AG10803 (cell line): ENCODE measurements at regions not wholly inside any gene's neighbourhood (a gene's known extent, or its start where the extent isn't known, plus 50 kb on each side); places are given as distances from the start of the nearest gene placed in this dataset.

ENCODE experiments used
- DNase-seq: peaks from one replicate; pipeline ENCODE4 v3.0.0; 2010; ENCODE audit warnings: low read depth
- H3K4me3 ChIP-seq: 2 replicates; pipeline ENCODE4 v1.5.1; 2011; ENCODE audit warnings: mild to moderate bottlenecking, low read length, control low read depth
- CTCF ChIP-seq: conservative IDR thresholded peaks from 2 replicates; pipeline ENCODE4 v1.5.1; 2011; ENCODE audit warnings: mild to moderate bottlenecking, low read length, control low read depth, inconsistent platforms

- no peak for TF ChIP-seq CTCF
- no peak overlapping the region for H3K4me3 ChIP-seq
- DNase-seq, result no peak
These were observed 328.9 kb upstream of the MAF start for GRCh38 chr16:79929260-79929965.

GRCh38 chr16:79928142-79928873 lies 327.8 kb upstream of the MAF start:
- no peak for DNase-seq
- no peak for TF ChIP-seq CTCF
- no peak overlapping the region for H3K4me3 ChIP-seq

DNA sequence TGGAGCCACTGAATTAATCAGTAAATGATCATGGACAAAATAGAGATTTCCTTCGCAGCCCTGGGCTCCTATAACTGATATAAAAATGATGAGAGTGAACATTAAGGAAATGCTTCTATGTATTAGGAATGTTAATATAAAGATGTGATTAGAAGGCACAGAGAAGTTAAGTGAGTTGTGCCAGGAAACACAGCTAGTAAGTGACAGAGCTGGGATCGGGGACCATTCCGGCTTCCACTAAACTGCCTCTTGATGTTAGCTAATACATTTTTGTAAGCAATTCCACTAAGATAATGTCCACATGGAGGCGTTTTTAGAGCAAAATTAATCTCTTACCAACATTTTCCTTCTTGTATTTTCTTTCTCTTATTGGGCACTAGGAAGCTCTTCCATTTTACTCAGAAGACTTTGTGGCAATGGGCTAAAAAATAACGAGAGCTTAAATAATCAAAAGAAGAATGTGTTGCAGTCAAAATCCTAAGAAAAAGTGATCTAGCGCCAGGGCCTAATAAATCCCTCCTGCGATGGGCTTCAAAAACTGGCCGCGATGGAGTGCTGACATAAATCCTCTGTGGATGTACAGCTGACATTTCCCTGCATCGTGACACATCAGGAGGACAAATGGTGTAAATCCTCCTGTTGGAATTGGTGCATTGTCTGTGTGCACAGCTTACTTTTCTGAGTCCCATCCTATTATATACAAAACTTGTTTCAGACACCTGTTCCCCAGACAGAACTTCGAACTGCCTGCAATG lies 326.1 kb upstream of the MAF start:
- TF ChIP-seq CTCF, result no peak
- H3K4me3 ChIP-seq, result no peak overlapping the region

DNA sequence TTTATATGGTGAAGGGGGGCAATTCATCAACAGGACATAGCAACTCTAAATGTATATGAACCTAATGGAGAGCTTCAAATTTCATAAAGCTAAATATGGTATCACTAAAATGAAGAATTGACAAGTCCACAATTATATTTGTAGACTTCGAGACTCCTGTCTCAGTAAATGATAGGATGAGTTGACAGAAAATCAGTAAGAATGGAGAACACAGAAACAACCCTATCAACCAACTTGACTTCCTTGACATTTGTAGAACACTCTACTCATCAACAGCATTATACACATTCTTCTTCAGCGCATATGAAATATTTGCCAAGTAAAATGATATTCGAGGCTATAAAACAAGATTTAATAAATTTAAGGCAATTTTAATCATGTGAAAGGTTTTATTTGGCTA lies 322.9 kb upstream of the MAF start:
- no peak overlapping the region for H3K4me3 ChIP-seq
- DNase-seq, result no peak
- no peak for TF ChIP-seq CTCF

More for the DNA sequence above, 326.1 kb upstream of the MAF start:
- DNase-seq, result no peak

DNA sequence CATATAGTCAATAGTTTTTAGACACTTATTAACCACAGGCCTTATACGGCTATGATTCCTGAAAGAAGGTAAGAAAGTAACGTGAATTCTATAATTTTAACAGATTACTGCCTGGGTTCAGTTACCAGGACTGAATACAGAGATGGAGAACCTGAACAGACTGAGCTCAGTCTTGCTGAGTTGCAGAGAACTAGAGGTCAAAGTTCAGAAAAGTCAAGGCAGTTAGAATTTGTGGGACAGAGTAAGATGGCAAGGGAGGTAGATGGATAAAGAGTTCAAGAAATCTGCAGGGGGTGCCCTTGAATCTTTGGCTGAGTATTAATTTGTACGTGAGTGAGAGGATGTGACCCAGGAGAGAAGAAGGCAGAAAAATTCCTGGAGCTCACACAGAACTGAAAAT lies 320.1 kb upstream of the MAF start:
- TF ChIP-seq CTCF, result no peak
- DNase-seq, result no peak
- H3K4me3 ChIP-seq, result no peak overlapping the region

- no peak for DNase-seq
- TF ChIP-seq CTCF, result no peak
- H3K4me3 ChIP-seq, result no peak overlapping the region
These were observed 318.4 kb upstream of the MAF start for GRCh38 chr16:79918916-79919315.

DNA sequence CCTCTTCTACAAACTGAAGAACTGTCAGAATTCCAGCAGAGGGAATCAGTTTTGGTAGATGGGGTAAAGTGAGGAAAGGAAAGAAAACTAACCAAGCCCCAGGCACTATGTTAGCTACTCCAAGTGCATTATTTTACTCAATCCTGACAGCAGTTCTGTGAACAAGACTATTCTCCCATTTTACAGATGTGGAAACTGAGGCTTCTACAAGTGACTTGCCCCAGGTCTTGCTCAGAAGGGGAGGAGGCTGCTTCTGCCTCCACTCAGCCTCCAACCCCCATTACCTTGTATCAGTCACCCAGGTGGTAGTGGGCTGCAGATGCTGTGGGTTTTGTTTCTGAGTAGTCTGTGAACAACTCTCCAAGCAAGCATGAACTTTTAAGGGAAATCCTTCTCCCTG lies 315.2 kb upstream of the MAF start:
- DNase-seq, result no peak
- no peak overlapping the region for H3K4me3 ChIP-seq
- no peak for TF ChIP-seq CTCF
